Thymus (tissue), 11 donors: ENCODE measurements at regions not wholly inside any gene's neighbourhood (a gene's known extent, or its start where the extent isn't known, plus 50 kb on each side); places are given as distances from the start of the nearest gene placed in this dataset.

Experiments used
- DNase-seq, 9 donors: peaks; one replicate each; pipeline ENCODE4 v3.0.0-alpha.2; 2013; ENCODE audit warnings: low spot score in 9 of 9, low read depth in 6 of 9, missing footprints in 1 of 9
- H3K27ac ChIP-seq, 2 donors: one replicate each; pipeline ENCODE4 v1.5.1; 2013; ENCODE audit warnings: control low read depth in 1 of 2, low read depth in 1 of 2, low read length in 1 of 2, mild to moderate bottlenecking in 1 of 2, moderate library complexity in 1 of 2
- H3K27me3 ChIP-seq, 2 donors: one replicate each; pipeline ENCODE4 v1.5.1; 2013; ENCODE audit warnings: low read length in 1 of 2; ENCODE audit not compliant: control insufficient read depth in 2 of 2, insufficient read depth in 1 of 2
- H3K36me3 ChIP-seq, 2 donors: one replicate each; pipeline ENCODE4 v1.5.1; 2013; ENCODE audit warnings: low read length in 1 of 2, mild to moderate bottlenecking in 1 of 2, moderate library complexity in 1 of 2; ENCODE audit not compliant: control insufficient read depth in 2 of 2, insufficient read depth in 2 of 2
- H3K4me1 ChIP-seq, 2 donors: one replicate each; pipeline ENCODE4 v1.5.1; 2013; ENCODE audit warnings: low read length in 2 of 2; ENCODE audit not compliant: control insufficient read depth in 2 of 2, insufficient read depth in 2 of 2
- H3K4me3 ChIP-seq, 2 donors: one replicate each; pipeline ENCODE4 v1.5.1; 2013; ENCODE audit warnings: low read length in 2 of 2, control low read depth in 1 of 2, mild to moderate bottlenecking in 1 of 2
- H3K9me3 ChIP-seq, 2 donors: one replicate each; pipeline ENCODE4 v1.5.1; 2013; ENCODE audit warnings: low read length in 1 of 2, mild to moderate bottlenecking in 1 of 2; ENCODE audit not compliant: control insufficient read depth in 2 of 2, insufficient read depth in 1 of 2
- WGBS: extraction: QIAGEN DNeasy Blood & Tissue Kit; methylation state at CpG from one replicate; pipeline ENCODE4 v1.1.7; 2013; 5-methylcytosine and 5-hydroxymethylcytosine counted together
- donor health status: healthy.

- no peak overlapping the region for H3K27ac ChIP-seq
- H3K4me1 ChIP-seq = peaks cover 0 to 4% of the 10 kb centered on the region in 2 donors
- H3K36me3 ChIP-seq = no peaks in the 10 kb centered on the region
- no peak for DNase-seq
- no peak overlapping the region for H3K4me3 ChIP-seq
- no peaks in the 10 kb centered on the region for H3K27me3 ChIP-seq
- 91% methylated on average over 1 of the region's 1 CpG for WGBS
- H3K9me3 ChIP-seq = no peaks in the 10 kb centered on the region
Measured at GRCh38 chr5:38719403-38719802, 126.4 kb upstream of the OSMR start.

- DNase-seq = no peak
- no peak overlapping the region for H3K27ac ChIP-seq
- H3K4me1 ChIP-seq = peaks cover 0 to 4% of the 10 kb centered on the region in 2 donors
- H3K9me3 ChIP-seq = no peaks in the 10 kb centered on the region
- H3K27me3 ChIP-seq = no peaks in the 10 kb centered on the region
- 94% methylated on average over 3 of the region's 3 CpGs for WGBS
- no peak overlapping the region for H3K4me3 ChIP-seq
- no peaks in the 10 kb centered on the region for H3K36me3 ChIP-seq
Measured at GRCh38 chr5:38719916-38720315, 125.9 kb upstream of the OSMR start.

- H3K27me3 ChIP-seq = no peaks in the 10 kb centered on the region
- H3K4me3 ChIP-seq = no peak overlapping the region
- no peak overlapping the region for H3K27ac ChIP-seq
- peaks cover 0 to 4% of the 10 kb centered on the region in 2 donors for H3K4me1 ChIP-seq
- no peaks in the 10 kb centered on the region for H3K9me3 ChIP-seq
- no peaks in the 10 kb centered on the region for H3K36me3 ChIP-seq
- WGBS = 85% methylated on average over 6 of the region's 6 CpGs
- no peak for DNase-seq
Measured at GRCh38 chr5:38720554-38721361, 125.1 kb upstream of the OSMR start.

GRCh38 chr5:38722918-38723317 is 122.9 kb upstream of the OSMR start:
- DNase-seq = no peak
- H3K4me1 ChIP-seq = peaks cover 0 to 4% of the 10 kb centered on the region in 2 donors
- H3K36me3 ChIP-seq = no peaks in the 10 kb centered on the region
- 78% methylated on average over 5 of the region's 5 CpGs for WGBS
- H3K9me3 ChIP-seq = no peaks in the 10 kb centered on the region
- no peak overlapping the region for H3K4me3 ChIP-seq
- H3K27me3 ChIP-seq = no peaks in the 10 kb centered on the region
- no peak overlapping the region for H3K27ac ChIP-seq

- WGBS = 94% methylated on average over 4 of the region's 4 CpGs
- Histone ChIP-seq H3K27ac (no peak overlapping the region), H3K4me1 (peaks cover 0 to 4% of the 10 kb centered on the region in 2 donors), H3K4me3 (no peak overlapping the region), H3K36me3 (no peaks in the 10 kb centered on the region), H3K27me3 (no peaks in the 10 kb centered on the region), H3K9me3 (no peaks in the 10 kb centered on the region)
- DNase-seq = no peak
Measured at GRCh38 chr5:38723426-38723825, 122.4 kb upstream of the OSMR start.

- no peaks in the 10 kb centered on the region for H3K9me3 ChIP-seq
- no peak overlapping the region for H3K4me3 ChIP-seq
- H3K36me3 ChIP-seq = no peaks in the 10 kb centered on the region
- 97% methylated on average over 2 of the region's 2 CpGs for WGBS
- H3K4me1 ChIP-seq = no peaks in the 10 kb centered on the region
- no peak for DNase-seq
- H3K27ac ChIP-seq = no peak overlapping the region
- H3K27me3 ChIP-seq = no peaks in the 10 kb centered on the region
Measured at GRCh38 chr5:38724301-38725030, 121.3 kb upstream of the OSMR start.

GRCh38 chr5:38725371-38725865 is 120.4 kb upstream of the OSMR start:
- WGBS = 86% methylated on average over 10 of the region's 10 CpGs
- Histone ChIP-seq H3K27me3 (no peaks in the 10 kb centered on the region), H3K4me1 (no peaks in the 10 kb centered on the region), H3K4me3 (no peak overlapping the region), H3K36me3 (no peaks in the 10 kb centered on the region), H3K9me3 (no peaks in the 10 kb centered on the region), H3K27ac (no peak overlapping the region)
- DNase-seq = no peak

- H3K27ac ChIP-seq = no peak overlapping the region
- H3K4me1 ChIP-seq = no peaks in the 10 kb centered on the region
- WGBS = 78% methylated on average over 3 of the region's 3 CpGs
Measured at GRCh38 chr5:38726279-38726678, 119.5 kb upstream of the OSMR start.

GRCh38 chr5:38728029-38728428 is 117.8 kb upstream of the OSMR start:
- H3K9me3 ChIP-seq = no peaks in the 10 kb centered on the region
- H3K36me3 ChIP-seq = no peaks in the 10 kb centered on the region
- no peak for DNase-seq
- H3K27ac ChIP-seq = no peak overlapping the region
- no peak overlapping the region for H3K4me3 ChIP-seq
- 82% methylated on average over 3 of the region's 3 CpGs for WGBS
- no peaks in the 10 kb centered on the region for H3K4me1 ChIP-seq
- no peaks in the 10 kb centered on the region for H3K27me3 ChIP-seq

More at GRCh38 chr5:38726279-38726678, 119.5 kb upstream of the OSMR start:
- DNase-seq = no peak
- H3K9me3 ChIP-seq = no peaks in the 10 kb centered on the region
- H3K36me3 ChIP-seq = no peaks in the 10 kb centered on the region
- H3K27me3 ChIP-seq = no peaks in the 10 kb centered on the region
- no peak overlapping the region for H3K4me3 ChIP-seq
